ENCODE measurements at regions not wholly inside any gene's neighbourhood (a gene's known extent, or its start where the extent isn't known, plus 50 kb on each side); places are given as distances from the start of the nearest gene placed in this dataset.

- peak; percentile 34 for DNase-seq (ENCODE audit: low spot score)
Measured at GRCh38 chr4:174120446-174121295, 162.8 kb downstream of the FBXO8 start.

- DNase-seq (ENCODE audit: low spot score) = no peak
Measured at GRCh38 chr4:174119830-174120229, 163.6 kb downstream of the FBXO8 start.

GRCh38 chr4:174119051-174119450, 164.4 kb downstream of the FBXO8 start:
- no peak for DNase-seq (ENCODE audit: low spot score)

- no peak for DNase-seq (ENCODE audit: low spot score)
Measured at GRCh38 chr4:174118171-174118570, 165.3 kb downstream of the FBXO8 start.

- DNase-seq (ENCODE audit: low spot score) = no peak
Measured at GRCh38 chr4:174117445-174117844, 166.0 kb downstream of the FBXO8 start.

- DNase-seq (ENCODE audit: low spot score) = peak; percentile 5
Measured at GRCh38 chr4:174116021-174116420, 167.4 kb downstream of the FBXO8 start.

GRCh38 chr4:174111422-174111821, 172.0 kb downstream of the FBXO8 start:
- DNase-seq (ENCODE audit: low spot score) = no peak

GRCh38 chr4:174110180-174110579, 173.3 kb downstream of the FBXO8 start:
- no peak for DNase-seq (ENCODE audit: low spot score)

- DNase-seq (ENCODE audit: low spot score) = no peak
Measured at GRCh38 chr4:174107746-174108354, 175.6 kb downstream of the FBXO8 start.

GRCh38 chr4:174105202-174105601, 178.3 kb downstream of the FBXO8 start:
- DNase-seq (ENCODE audit: low spot score) = no peak

- DNase-seq (ENCODE audit: low spot score) = no peak
Measured at GRCh38 chr4:174100910-174101309, 182.6 kb downstream of the FBXO8 start.

GRCh38 chr4:174099712-174100111, 183.8 kb downstream of the FBXO8 start:
- no peak for DNase-seq (ENCODE audit: low spot score)

GRCh38 chr4:174096999-174097398, 186.5 kb downstream of the FBXO8 start:
- no peak for DNase-seq (ENCODE audit: low spot score)

GRCh38 chr4:174096456-174096855, 187.0 kb downstream of the FBXO8 start:
- DNase-seq (ENCODE audit: low spot score) = no peak

GRCh38 chr4:174091130-174091529, 192.3 kb downstream of the FBXO8 start:
- no peak for DNase-seq (ENCODE audit: low spot score)

- DNase-seq (ENCODE audit: low spot score) = no peak
Measured at GRCh38 chr4:174089711-174090110, 193.8 kb downstream of the FBXO8 start.

- DNase-seq (ENCODE audit: low spot score) = no peak
Measured at GRCh38 chr4:174088795-174089194, 194.7 kb downstream of the FBXO8 start.

- no peak for DNase-seq (ENCODE audit: low spot score)
Measured at GRCh38 chr4:174086829-174087799, 196.4 kb downstream of the FBXO8 start.

GRCh38 chr4:174084981-174085380, 198.5 kb downstream of the FBXO8 start:
- DNase-seq (ENCODE audit: low spot score) = no peak

- no peak for DNase-seq (ENCODE audit: low spot score)
Measured at GRCh38 chr4:174084542-174084941, 198.9 kb downstream of the FBXO8 start.

GRCh38 chr4:174080361-174080760, 203.1 kb downstream of the FBXO8 start:
- DNase-seq (ENCODE audit: low spot score) = no peak

GRCh38 chr4:174071595-174071994, 211.9 kb downstream of the FBXO8 start:
- no peak for DNase-seq (ENCODE audit: low spot score)

Data from hematopoietic multipotent progenitor cell treated with erythropoietin and hydrocortisone succinate and interleukin-3 and kit ligand, for 15 days (in vitro differentiated cells).